ENCODE measurements at regions not wholly inside any gene's neighbourhood (a gene's known extent, or its start where the extent isn't known, plus 50 kb on each side); places are given as distances from the start of the nearest gene placed in this dataset.

GRCh38 chr11:116188350-116188749 is 584.4 kb downstream of the BUD13 start:
- H3K4me2 ChIP-seq: no peak overlapping the region
- Mint-ChIP-seq H3K27me3 (ENCODE audit: insufficient read depth, low read depth, poor library complexity) (peaks cover 9% of the 10 kb centered on the region), H3K4me1 (peaks cover 35% of the 10 kb centered on the region), H3K9me3 (no peaks in the 10 kb centered on the region), H3K4me3 (no peak overlapping the region), H3K36me3 (ENCODE audit: low read depth) (no peaks in the 10 kb centered on the region), H3K27ac (no peak overlapping the region)
- H2AFZ ChIP-seq: no peak overlapping the region
- no peaks in the 10 kb centered on the region for H3K79me2 ChIP-seq (replicated peaks; ENCODE audit: insufficient read depth)
- H3F3A ChIP-seq (replicated peaks; ENCODE audit: low read depth): no peaks in the 10 kb centered on the region
- peaks cover 12% of the 10 kb centered on the region for H3K27me3 ChIP-seq (ENCODE audit: insufficient read depth)
- H3K4me1 ChIP-seq (ENCODE audit: insufficient read depth): peaks cover 29% of the 10 kb centered on the region
- no peaks in the 10 kb centered on the region for H3K9me2 ChIP-seq (ENCODE audit: insufficient read depth)
- no peak for ATAC-seq
- H3K36me3 ChIP-seq (ENCODE audit: insufficient read depth): no peaks in the 10 kb centered on the region
- DNase-seq (ENCODE audit: low spot score): no peak
- TF ChIP-seq NANOG (IDR thresholded peaks at IDR 0.05; ENCODE audit: borderline replicate concordance): no peak
- no peak for TF ChIP-seq CREB1 (CRISPR knock-in tag; IDR thresholded peaks at IDR 0.05; ENCODE audit: low read depth)
- TF ChIP-seq POLR2AphosphoS5 (IDR thresholded peaks at IDR 0.05; ENCODE audit: low read depth): no peak
- no peak for TF ChIP-seq ZNF462 (CRISPR knock-in tag; IDR thresholded peaks at IDR 0.05)
- TF ChIP-seq EZH2 (IDR thresholded peaks at IDR 0.05; ENCODE audit: low read depth, unreplicated experiment): no peak
- TF ChIP-seq EZH2phosphoT487 (IDR thresholded peaks at IDR 0.05; ENCODE audit: unreplicated experiment): no peak
- no peak for TF ChIP-seq ZNF331 (CRISPR knock-in tag; IDR thresholded peaks at IDR 0.05; ENCODE audit: low read depth)
- no peak for TF ChIP-seq STAT1 (IDR thresholded peaks at IDR 0.05; ENCODE audit: unreplicated experiment)
- no peak for TF ChIP-seq ZNF114 (CRISPR knock-in tag; IDR thresholded peaks at IDR 0.05)
- no peak for TF ChIP-seq REST (IDR thresholded peaks at IDR 0.05; ENCODE audit: unreplicated experiment)
- TF ChIP-seq CTCF (conservative IDR thresholded peaks at IDR 0.05; ENCODE audit: low read depth in 2 of 2): no peak
- TF ChIP-seq ETS1 (IDR thresholded peaks at IDR 0.05): no peak
- TF ChIP-seq JUNB (IDR thresholded peaks at IDR 0.05; ENCODE audit: unreplicated experiment): no peak
- H4K20me1 ChIP-seq (replicated peaks; ENCODE audit: insufficient read depth): no peaks in the 10 kb centered on the region
- H3K4me3 ChIP-seq: no peak overlapping the region
- H3K27ac ChIP-seq (ENCODE audit: low read depth): no peak overlapping the region
